Transverse colon (tissue), 3 donors: ENCODE measurements at regions not wholly inside any gene's neighbourhood (a gene's known extent, or its start where the extent isn't known, plus 50 kb on each side); places are given as distances from the start of the nearest gene placed in this dataset.
"Not testable (repeated sequence)": the region's sequence is repeated elsewhere in the genome, so short reads cannot be mapped to it uniquely, and the experiment has no call there.

Experiments used
- CTCF ChIP-seq, 5 experiments: fragments of 200-600 bp in 3 of 5; fragments of 450-650 bp in 2 of 5; sonication (generic) in 3 of 5; IDR thresholded peaks; 1 replicate in 2 of 5; 2 replicates in 3 of 5; pipeline ENCODE4 v1.5.1; 2016 to 2017; ENCODE audit warnings: antibody characterized with exemption in 5 of 5, inconsistent platforms in 3 of 5, mild to moderate bottlenecking in 2 of 5, moderate library complexity in 1 of 5
- EP300 ChIP-seq: sonication (generic); formaldehyde crosslinking; IDR thresholded peaks from one replicate; pipeline ENCODE4 v1.6.1; 2017; ENCODE audit warnings: antibody characterized with exemption, low read depth
- POLR2A ChIP-seq: fragments of 450-650 bp; IDR thresholded peaks from one replicate; pipeline ENCODE4 v1.6.1; 2016; ENCODE audit warnings: antibody characterized with exemption, mild to moderate bottlenecking, moderate library complexity

DNA sequence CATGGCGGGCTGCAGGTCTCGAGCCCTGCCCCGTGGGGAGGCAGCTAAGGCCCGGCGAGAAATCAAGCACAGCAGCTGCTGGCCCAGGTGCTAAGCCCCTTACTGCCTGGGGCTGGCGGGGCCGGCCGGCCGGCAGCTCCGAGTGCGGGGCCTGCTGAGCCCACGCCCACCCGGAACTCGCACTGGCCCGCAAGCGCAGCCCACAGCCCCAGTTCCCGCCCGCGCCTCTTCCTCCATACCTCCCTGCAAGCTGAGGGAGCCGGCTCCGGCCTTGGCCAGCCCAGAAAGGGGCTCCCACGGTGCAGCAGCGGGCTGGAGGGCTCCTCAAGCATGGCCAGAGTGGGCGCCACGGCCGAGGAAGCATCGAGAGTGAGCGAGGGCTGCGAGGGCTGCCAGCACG is 270.5 kb upstream of the ZNF804A start:
- not testable (repeated sequence) for TF ChIP-seq CTCF (IDR thresholded peaks at IDR 0.05); POLR2A; EP300
